Activated naive CD4-positive, alpha-beta T cell treated with anti-CD3 and anti-CD28 coated beads, Interleukin-2, amount 50 U/mL, for 72 hours (primary cell): ENCODE measurements at regions not wholly inside any gene's neighbourhood (a gene's known extent, or its start where the extent isn't known, plus 50 kb on each side); places are given as distances from the start of the nearest gene placed in this dataset.
A peak's percentile ranks its signal among the peaks of the same experiment; 100 is the strongest.
"Not testable (repeated sequence)": the region's sequence is repeated elsewhere in the genome, so short reads cannot be mapped to it uniquely, and the experiment has no call there.

Experiments used
- ATAC-seq, 2 donors: fragments of 150-1000 bp; cut with Tn5 transposase; 2 replicates each; pipeline ENCODE4 v1.10.0; 2021; ENCODE audit warnings: mild to moderate bottlenecking in 2 of 2, moderate library complexity in 2 of 2
- DNase-seq, 2 donors: peaks; one replicate each; pipeline ENCODE4 v3.0.0; 2021 to 2022; ENCODE audit warnings: low spot score in 2 of 2
- H3K27ac Mint-ChIP-seq, 2 donors: one replicate each; pipeline ENCODE4 v1.8.0; 2022; ENCODE audit warnings: mild to moderate bottlenecking in 2 of 2, mixed read lengths in 2 of 2
- H3K36me3 Mint-ChIP-seq, 2 donors: one replicate each; pipeline ENCODE4 v1.8.0; 2022; ENCODE audit warnings: mixed read lengths in 2 of 2
- H3K9me3 Mint-ChIP-seq, 2 donors: one replicate each; pipeline ENCODE4 v1.8.0; 2022; ENCODE audit warnings: mixed read lengths in 2 of 2

GRCh38 chr13:27358420-27358819 is 66.0 kb upstream of the GTF3A start:
- Mint-ChIP-seq H3K9me3 (no peaks in the 10 kb centered on the region), H3K27ac (no peak overlapping the region), H3K36me3 (no peaks in the 10 kb centered on the region)
- no peak for ATAC-seq
- DNase-seq: no peak

- Mint-ChIP-seq H3K9me3 (no peaks in the 10 kb centered on the region), H3K27ac (no peak overlapping the region), H3K36me3 (no peaks in the 10 kb centered on the region)
- DNase-seq (peak in 1 of 2 donors; percentile 69), ATAC-seq (peak; percentile 54 to 66)
These were observed 65.1 kb upstream of the GTF3A start for GRCh38 chr13:27359199-27359821.

- no peak overlapping the region for H3K27ac Mint-ChIP-seq
- DNase-seq (no peak), ATAC-seq (no peak)
- no peaks in the 10 kb centered on the region for H3K36me3 Mint-ChIP-seq
- H3K9me3 Mint-ChIP-seq: no peaks in the 10 kb centered on the region
These were observed 63.9 kb upstream of the GTF3A start for GRCh38 chr13:27360562-27360961.

- DNase-seq: peak; percentile 76 to 83
These were observed 62.2 kb upstream of the GTF3A start for GRCh38 chr13:27362064-27362751.

GRCh38 chr13:27363637-27364036 is 60.8 kb upstream of the GTF3A start:
- not testable (repeated sequence) for H3K36me3 Mint-ChIP-seq, ATAC-seq, H3K9me3 Mint-ChIP-seq

More at GRCh38 chr13:27362064-27362751, 62.2 kb upstream of the GTF3A start:
- H3K9me3 Mint-ChIP-seq: no peaks in the 10 kb centered on the region
- no peaks in the 10 kb centered on the region for H3K36me3 Mint-ChIP-seq
- ATAC-seq: peak; percentile 96 to 98
- H3K27ac Mint-ChIP-seq: no peak overlapping the region

GRCh38 chr13:27367570-27367969 is 56.8 kb upstream of the GTF3A start:
- ATAC-seq (no peak), DNase-seq (no peak)
- H3K27ac Mint-ChIP-seq: no peak overlapping the region
- H3K9me3 Mint-ChIP-seq: no peaks in the 10 kb centered on the region
- no peaks in the 10 kb centered on the region for H3K36me3 Mint-ChIP-seq

More at GRCh38 chr13:27363637-27364036, 60.8 kb upstream of the GTF3A start:
- H3K27ac Mint-ChIP-seq, DNase-seq: not testable (repeated sequence)

GRCh38 chr13:27370305-27370872 is 54.0 kb upstream of the GTF3A start:
- no peaks in the 10 kb centered on the region for H3K36me3 Mint-ChIP-seq
- H3K27ac Mint-ChIP-seq: no peak overlapping the region
- no peak for ATAC-seq

GRCh38 chr13:27371932-27372331 is 52.5 kb upstream of the GTF3A start:
- ATAC-seq: no peak
- H3K9me3 Mint-ChIP-seq: no peaks in the 10 kb centered on the region
- no peak overlapping the region for H3K27ac Mint-ChIP-seq
- no peak for DNase-seq
- H3K36me3 Mint-ChIP-seq: no peaks in the 10 kb centered on the region

More at GRCh38 chr13:27370305-27370872, 54.0 kb upstream of the GTF3A start:
- no peaks in the 10 kb centered on the region for H3K9me3 Mint-ChIP-seq
- DNase-seq: no peak

GRCh38 chr13:27372896-27373295 is 51.5 kb upstream of the GTF3A start:
- DNase-seq (no peak), ATAC-seq (no peak)
- Mint-ChIP-seq H3K9me3 (no peaks in the 10 kb centered on the region), H3K36me3 (no peaks in the 10 kb centered on the region), H3K27ac (no peak overlapping the region)

GRCh38 chr13:27374126-27374613 is 50.2 kb upstream of the GTF3A start:
- ATAC-seq: peak in 1 of 2 donors; percentile 38
- no peaks in the 10 kb centered on the region for H3K9me3 Mint-ChIP-seq
- no peak overlapping the region for H3K27ac Mint-ChIP-seq
- no peak for DNase-seq
- no peaks in the 10 kb centered on the region for H3K36me3 Mint-ChIP-seq
